B cell (primary cell): ENCODE measurements at regions not wholly inside any gene's neighbourhood (a gene's known extent, or its start where the extent isn't known, plus 50 kb on each side); places are given as distances from the start of the nearest gene placed in this dataset.

Experiments
- EZH2 ChIP-seq: IDR thresholded peaks from 2 replicates; pipeline ENCODE4 v1.6.1; 2012; ENCODE audit warnings: borderline replicate concordance, low read depth, mild to moderate bottlenecking, moderate library complexity, low read length; ENCODE audit not compliant: insufficient read depth, poor library complexity, severe bottlenecking
- TF ChIP-seq, protein P1 (sequence below): fragments of 200-600 bp; IDR thresholded peaks from one replicate; pipeline ENCODE4 v1.8.0; 2022; ENCODE audit warnings: antibody characterized with exemption, mild to moderate bottlenecking

DNA sequence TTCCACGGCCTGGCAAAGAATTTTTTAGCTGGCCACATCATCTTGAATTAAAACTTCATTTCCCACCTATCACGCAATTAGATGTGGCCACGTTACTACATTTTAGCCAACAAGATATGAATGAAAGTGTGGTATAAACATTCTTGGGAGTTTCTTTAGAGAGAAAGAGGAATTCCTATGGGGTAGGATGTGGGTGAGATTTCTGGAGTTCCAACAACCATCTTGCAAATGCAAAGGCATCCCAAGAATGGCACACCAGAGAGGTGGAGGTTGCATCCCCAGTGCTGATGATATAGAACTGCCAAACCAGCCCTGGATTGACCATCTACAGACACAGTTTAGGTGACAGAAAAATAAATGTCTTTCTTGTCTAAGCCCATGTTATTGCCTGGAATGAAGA, 66.3 kb upstream of the AKAP13 start:
- TF ChIP-seq, protein P1, sequence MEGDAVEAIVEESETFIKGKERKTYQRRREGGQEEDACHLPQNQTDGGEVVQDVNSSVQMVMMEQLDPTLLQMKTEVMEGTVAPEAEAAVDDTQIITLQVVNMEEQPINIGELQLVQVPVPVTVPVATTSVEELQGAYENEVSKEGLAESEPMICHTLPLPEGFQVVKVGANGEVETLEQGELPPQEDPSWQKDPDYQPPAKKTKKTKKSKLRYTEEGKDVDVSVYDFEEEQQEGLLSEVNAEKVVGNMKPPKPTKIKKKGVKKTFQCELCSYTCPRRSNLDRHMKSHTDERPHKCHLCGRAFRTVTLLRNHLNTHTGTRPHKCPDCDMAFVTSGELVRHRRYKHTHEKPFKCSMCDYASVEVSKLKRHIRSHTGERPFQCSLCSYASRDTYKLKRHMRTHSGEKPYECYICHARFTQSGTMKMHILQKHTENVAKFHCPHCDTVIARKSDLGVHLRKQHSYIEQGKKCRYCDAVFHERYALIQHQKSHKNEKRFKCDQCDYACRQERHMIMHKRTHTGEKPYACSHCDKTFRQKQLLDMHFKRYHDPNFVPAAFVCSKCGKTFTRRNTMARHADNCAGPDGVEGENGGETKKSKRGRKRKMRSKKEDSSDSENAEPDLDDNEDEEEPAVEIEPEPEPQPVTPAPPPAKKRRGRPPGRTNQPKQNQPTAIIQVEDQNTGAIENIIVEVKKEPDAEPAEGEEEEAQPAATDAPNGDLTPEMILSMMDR: no peak
- TF ChIP-seq EZH2: no peak
